Posterior cingulate gyrus (tissue), 11 donors: ENCODE measurements at regions not wholly inside any gene's neighbourhood (a gene's known extent, or its start where the extent isn't known, plus 50 kb on each side); places are given as distances from the start of the nearest gene placed in this dataset.
"Not testable (repeated sequence)": the region's sequence is repeated elsewhere in the genome, so short reads cannot be mapped to it uniquely, and the experiment has no call there.

ENCODE experiments used
- DNase-seq, 10 donors: peaks; one replicate each; pipeline versions ENCODE4 v3.0.0 to v3.0.0-alpha.2; 2020 to 2021; ENCODE audit warnings: mixed read lengths in 3 of 10
- intact Hi-C: fragments of 100-400 bp; cut with DNase I; formaldehyde crosslinking; loops from one replicate; pipeline ENCODE4 v1.15.1; 2023

DNA sequence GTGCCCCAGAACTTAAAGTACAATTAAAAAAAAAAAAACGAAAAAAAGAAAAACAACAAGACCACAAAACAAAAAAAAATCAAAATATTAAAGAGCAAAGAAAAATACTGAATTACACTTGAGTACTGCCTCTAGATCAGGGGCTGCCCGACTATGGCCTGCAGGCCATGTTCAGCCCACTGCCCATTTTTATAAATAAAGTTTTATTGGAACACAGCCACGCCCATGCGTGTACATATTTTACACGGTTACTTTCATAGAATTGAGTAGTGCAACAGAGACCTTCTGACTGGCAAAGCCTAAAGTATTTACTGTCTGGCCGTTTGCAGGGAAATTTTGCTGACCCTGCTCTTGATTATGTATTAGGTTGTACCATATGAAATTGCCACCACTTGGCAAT lies 130.5 kb downstream of the ATXN3L start:
- no peak for DNase-seq
- intact Hi-C loops = no loop called here

DNA sequence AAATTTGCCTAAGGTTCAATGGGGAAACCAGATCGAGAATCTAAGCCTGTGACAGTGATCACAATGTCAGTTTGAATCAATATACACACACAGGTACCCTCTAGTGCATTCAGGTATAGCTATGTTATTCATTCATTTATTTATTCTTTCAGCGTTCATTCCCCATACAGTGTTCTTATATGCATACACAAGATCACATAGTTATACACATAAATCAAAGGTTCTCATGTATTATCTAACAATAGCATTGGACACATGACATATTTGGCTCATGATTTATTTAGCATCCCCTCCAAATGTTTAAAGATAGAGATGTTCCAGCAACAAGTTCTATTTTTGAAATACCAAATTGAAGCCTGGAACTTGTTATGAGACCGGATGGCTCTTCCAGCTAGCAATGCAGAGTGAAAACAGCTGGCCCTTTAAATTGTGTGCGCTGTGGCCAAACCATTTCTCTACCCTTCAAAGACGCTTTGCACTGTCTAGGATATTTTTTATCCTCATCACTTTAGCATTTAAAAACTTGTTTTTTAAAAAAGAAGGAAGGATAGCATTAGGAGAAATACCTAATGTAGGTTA lies 131.0 kb downstream of the ATXN3L start:
- intact Hi-C loops = no loop called here
- no peak for DNase-seq

DNA sequence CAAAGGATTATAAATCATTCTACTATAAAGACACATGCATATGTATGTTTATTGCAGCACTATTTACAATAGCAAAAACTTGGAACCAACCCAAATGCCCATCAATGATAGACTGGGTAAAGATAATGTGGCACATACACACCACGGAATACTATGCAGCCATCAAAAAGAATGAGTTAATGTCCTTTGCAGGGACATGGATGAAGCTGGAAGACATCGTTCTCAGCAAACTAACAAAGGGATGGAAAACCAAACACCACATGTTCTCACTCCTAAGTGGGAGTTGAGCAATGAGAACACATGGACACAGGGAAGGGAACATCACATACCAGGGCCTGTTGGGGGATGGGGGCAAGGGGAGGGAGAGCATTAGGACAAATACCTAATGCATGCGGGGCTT lies 133.2 kb downstream of the ATXN3L start:
- intact Hi-C loops = not testable (repeated sequence)

DNA sequence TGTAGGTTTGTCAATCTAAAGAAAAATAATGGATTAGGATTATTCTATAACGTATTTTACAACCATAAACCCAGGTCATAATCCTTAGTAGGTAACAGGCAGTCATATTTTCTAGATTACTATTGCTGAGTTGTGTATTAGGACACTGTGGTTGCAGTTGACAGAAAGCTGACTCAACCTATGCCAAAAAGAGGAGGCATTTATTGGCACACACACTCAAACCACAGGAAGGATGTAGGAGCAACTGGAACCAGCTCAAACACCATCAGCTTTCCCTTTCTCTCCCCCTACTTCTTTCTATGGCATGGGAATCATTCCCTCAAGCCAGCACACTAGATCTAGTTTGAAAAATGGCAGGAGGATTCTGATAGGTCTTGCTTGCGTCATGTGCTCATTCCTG lies 136.4 kb upstream of the FAM9C start:
- DNase-seq = no peak
- intact Hi-C loops = no loop called here

More for the DNA sequence above, 133.2 kb downstream of the ATXN3L start:
- DNase-seq = not testable (repeated sequence)

DNA sequence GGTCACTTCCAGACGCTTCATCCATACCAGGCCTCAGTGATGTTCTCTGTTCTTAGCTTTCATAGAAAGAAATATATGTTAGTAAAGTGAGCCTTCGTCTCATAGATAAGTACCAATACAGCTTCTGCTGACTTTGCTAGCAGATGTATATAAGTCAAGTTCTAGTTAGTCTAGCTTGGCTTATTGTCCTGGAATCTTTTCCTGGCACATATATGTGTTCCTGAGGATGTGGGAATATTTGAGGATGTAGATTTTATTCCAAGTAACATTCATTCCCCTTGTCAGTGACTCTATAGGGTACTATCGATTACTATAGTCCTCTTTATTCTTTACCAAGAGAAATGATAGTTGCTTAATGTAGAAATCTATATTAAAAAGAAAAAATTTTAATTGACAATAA lies 135.2 kb upstream of the FAM9C start:
- intact Hi-C loops = no loop called here
- no peak for DNase-seq

DNA sequence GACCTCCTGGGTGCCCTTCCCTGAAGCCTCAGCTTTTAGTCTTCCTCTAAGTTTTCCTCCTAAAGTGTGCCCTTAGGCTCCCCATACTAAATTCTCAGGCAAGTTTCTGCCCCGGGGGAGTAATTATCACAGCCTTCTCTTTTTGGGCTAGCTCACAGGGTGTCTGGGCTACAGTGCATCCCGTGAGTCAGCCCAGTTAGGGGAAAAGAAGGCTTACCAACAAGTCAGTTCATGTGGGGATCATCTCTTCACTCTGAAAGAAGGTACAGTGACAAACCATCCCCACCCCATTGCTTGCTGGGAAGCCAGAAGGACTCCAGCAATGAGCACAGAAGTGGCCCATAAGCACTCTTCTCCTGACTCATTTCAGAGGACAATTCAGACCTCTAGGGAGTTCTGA lies 134.7 kb upstream of the FAM9C start:
- DNase-seq = no peak
- intact Hi-C loops = no loop called here

DNA sequence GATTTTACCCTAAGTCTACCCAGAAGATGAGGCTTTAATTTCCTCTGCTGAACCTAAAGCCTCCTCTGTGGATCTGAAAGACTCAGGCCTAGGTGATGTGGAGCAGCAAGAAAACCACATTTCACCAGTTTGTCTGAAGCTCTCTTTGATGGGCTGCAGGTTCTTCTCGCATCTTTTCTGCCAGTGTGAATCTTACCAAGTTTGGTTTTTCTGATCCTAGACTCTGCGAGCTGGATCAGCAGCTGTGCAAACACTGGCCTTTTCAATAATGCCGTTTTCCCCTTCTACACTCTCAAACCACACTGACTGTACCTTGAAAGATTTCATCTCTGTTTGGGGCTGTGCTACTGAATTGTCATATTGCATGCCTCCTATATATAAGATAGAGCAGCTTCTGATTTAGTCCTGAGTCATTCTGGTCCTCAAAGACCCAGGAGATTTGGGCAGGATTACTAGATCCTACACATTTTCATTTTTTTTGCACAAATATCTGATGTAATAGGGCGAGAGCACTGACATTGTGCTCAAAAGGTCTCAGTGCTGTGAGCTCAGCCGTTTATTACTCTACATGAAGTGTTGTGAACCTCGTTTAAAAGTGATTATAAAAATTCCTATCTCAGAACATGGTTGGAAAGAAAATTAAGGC lies 133.6 kb upstream of the FAM9C start:
- intact Hi-C loops = no loop called here
- DNase-seq = no peak

DNA sequence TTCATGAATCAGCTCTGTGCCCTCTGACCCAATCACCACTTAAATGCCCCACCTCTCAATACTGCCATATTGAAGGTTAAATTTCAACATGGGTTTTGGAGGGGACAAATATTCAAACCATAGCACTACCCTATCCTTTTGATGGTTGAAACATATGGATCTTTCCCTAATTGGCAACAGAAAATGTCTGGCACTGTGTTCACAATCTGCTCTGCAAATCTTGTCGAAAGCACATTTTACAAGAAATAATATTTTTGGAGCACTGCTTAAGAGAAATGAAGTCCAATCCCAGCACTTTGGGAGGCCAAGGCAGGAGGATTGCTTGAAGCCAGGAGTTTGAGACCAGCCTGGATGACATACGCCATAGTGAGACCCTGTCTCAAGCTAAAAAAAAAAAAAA lies 130.6 kb upstream of the FAM9C start:
- intact Hi-C loops = no loop called here
- no peak for DNase-seq

DNA sequence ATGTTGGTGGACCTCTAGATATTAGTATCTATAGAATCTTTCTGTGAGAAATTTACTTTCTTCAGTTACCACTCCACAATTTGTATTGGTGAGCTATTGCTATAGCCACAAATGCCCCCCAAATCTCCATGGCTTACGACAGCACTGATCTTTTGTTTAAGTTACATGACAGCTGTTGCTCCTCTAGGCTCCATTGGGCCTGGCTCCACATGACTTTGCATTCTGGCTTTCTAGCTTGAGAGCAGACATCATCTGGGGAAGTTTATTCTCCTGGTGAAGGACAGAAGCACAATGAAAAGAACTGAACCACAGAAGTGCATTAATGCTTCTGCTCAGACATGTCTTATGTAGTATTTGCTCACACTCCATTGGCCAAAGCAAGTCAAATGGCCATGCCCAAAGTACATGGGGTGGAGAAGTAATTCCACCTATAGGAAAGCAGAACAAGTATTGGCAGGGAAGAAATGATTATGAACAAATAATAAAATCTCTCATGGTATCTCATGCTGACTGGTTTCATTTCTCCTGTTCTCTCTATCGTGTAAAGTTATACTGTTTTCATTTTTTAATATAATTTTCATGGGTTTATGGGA lies 126.6 kb upstream of the FAM9C start:
- no peak for DNase-seq
- intact Hi-C loops = no loop called here

DNA sequence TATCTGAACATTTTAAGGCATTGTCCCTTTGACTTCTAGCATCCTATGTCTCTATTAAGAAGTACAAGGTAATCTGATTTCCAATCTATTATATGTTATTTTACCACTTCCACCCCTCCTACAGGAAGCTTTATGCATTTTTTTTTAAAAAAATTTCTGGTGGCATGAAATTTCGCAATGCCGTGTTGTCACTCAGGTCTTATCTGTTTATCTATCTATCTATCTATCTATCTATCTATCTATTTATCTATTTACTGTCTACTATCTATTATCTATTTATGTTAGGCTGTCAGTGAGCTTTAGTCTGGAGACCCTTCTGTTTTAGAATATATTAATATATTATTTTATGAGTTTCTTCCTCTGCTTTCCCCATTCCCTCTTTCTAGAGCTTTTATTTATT lies 125.3 kb upstream of the FAM9C start:
- no peak for DNase-seq
- intact Hi-C loops = no loop called here

DNA sequence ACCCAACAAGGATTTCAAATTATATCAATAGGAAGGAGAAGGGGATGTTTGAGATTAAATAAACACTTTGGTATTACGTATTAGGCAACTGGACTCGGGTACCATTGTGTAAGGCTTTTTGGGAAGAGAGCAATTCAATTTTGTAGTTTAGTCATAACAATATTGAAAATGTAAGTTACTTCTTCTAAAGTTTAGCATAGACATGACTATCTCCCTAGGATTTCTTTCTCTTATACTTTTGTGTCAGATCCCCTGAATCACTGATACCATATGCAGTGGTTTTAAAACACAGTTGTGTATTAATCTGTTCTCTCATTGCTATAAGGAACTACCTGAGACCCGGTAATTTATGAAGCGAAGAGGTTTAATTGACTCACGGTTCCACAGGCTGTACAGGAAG lies 123.8 kb upstream of the FAM9C start:
- intact Hi-C loops = no loop called here
- DNase-seq = no peak

DNA sequence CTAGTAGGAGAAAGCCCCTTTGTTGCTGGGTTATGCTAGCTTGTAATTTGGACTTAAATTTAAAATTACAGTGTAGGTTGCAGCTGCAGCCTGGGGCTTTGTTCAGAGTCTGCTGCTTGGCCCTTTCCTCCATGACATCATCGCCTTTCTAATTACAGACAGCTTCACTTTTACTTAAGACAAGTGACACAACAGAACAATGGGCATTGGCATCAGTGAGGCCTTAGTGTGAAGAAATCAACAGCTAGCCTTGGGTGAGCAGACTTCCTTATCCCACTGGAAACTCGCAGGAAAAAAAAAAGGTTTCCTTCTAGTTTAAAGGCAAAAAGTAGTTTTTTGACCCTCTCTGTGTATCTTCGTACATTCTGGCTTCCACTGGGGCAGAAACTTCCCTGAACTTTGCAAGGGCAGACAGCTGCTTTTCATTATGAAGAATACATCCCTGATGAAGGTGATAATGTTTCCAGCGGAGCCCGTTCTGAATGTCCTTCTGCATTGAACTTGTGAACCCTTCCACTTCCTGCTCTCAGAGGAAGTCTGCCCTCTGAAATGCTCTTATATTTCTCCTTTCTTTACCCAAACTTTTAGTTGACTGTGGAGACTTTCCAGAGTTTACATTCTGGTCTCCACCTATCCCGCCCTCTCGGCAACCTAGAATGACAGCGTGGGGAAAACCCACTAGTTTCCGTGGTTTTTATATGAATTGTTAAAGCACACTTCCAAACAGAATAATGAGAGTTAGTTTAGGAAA lies 123.2 kb upstream of the FAM9C start:
- intact Hi-C loops = no loop called here
- no peak for DNase-seq

DNA sequence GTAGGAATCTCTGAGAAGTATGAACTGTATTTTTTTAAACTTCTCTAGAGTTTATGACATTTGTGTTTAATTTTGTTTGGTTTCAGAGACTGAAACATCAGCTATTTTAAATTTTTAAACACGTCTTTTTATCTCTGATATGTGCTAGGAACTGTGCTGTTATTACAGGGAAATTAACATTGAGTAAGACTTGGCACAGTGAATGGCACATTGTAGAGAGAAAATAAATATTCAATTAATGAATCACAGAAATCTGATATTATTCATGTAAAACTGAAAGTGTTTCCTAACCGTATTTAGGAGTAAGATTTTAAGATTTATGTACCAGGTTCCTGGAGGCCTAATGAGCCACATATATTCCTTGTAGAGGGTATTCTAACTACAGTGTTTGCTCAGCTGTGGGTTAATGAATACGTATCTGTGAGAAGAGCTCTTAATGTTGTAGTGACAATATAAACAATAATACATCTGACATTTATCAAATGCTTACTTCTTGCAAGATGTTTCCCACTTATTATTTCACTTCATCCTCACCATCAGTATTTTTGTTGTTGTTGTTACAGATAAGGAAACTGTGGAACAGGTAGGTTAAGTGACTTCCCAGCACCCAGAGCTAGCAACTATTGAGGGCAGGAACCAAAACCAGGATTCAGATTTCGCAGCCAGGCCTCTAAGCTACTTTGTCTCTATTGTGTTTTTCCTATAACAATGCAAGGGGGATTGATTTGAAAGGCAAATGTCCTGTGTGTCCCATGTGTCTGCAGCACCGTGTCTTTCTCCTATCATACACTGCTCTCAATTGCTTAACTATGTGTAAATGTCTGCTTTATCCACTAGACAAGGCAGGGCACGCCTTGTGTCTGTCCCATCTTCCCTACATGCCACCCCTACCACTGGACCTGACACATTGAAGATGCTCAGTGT lies 121.1 kb upstream of the FAM9C start:
- intact Hi-C loops = no loop called here
- no peak for DNase-seq

DNA sequence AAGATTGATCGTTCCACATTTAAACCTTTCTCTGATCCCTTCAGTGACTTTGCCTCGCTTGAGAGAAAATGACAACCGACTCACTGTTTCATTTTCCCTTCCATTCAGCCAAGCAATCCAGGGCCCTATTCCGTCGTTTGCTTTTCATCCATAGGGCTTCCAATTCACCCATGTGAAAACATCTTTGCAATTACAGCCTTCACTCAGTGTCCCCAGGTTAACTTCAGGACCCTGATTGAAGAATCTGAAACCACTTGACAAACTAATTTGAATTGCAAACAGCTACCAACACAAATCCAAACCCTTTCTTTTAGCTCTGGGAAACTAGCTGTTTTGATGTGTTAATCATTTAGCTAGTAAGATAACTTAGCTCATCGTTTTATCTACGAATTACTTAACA lies 120.2 kb upstream of the FAM9C start:
- intact Hi-C loops = no loop called here

DNA sequence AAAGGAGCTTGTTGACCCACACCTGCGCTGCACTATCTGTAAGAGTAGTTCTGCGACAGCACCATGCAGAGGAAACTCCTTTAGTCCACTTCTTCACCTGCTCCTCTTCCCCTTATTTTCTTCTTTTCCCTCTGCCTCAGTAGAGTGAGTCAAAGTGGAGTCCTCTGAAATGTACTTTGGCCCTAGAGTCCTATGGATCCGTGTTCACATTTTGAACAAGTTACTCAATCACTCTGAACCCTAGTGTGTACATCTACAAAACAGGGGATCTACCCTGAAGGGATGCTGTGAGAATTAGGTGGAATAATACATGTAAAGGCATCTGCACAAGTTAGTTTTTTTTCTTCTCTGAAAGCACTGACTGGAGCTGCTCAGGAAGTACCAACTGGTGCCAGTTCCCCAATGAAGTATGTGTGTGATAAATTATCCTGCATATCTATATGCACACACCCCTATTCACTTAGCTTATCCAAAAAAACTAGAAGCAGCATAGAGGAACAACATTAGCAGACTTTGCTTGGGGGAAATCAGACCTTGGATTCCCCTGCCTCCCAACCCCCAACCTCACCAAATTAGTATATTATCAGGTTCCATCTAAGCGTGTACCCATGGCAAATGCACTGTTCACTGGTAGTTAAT lies 118.5 kb upstream of the FAM9C start:
- no peak for DNase-seq
- intact Hi-C loops = no loop called here

More for the DNA sequence above, 120.2 kb upstream of the FAM9C start:
- DNase-seq = no peak

DNA sequence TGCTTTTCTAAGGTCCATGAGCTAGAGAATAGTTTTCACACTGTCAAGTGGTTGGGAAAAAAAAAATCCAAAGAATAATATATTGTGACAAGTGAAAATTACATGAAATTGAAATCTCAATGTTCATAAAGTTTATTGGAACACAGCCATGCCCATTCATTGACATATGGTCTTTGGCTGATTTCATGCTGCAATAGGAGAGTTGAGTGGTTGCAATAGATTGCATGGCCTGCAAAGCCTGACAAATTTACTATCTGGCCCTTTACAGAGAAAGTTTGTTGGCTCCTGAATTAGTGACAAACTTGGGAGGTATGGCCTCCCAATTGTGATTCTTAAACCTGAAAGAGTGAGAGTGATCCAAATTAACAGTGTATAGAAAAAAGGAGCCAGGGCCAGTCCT lies 115.5 kb upstream of the FAM9C start:
- no peak for DNase-seq
- intact Hi-C loops = no loop called here

DNA sequence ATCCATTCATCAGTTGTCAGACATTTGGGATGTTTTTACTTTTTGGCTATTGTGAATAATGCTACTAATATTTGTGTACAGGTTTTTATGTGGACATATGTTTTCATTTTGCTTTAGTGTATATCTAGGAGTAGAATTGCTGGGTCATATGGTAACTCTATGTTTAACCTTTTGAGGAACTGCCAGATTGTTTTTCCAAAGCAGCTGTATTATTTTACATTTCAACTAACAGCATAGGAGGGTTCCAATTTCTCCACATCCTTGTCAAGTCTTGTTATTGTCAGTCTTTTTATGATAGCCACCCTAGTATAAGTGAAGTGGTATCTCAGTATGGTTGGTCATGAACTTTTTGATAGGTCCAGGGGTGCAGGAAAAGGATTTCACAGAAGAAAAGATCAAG lies 114.5 kb upstream of the FAM9C start:
- intact Hi-C loops = no loop called here
- DNase-seq = no peak

DNA sequence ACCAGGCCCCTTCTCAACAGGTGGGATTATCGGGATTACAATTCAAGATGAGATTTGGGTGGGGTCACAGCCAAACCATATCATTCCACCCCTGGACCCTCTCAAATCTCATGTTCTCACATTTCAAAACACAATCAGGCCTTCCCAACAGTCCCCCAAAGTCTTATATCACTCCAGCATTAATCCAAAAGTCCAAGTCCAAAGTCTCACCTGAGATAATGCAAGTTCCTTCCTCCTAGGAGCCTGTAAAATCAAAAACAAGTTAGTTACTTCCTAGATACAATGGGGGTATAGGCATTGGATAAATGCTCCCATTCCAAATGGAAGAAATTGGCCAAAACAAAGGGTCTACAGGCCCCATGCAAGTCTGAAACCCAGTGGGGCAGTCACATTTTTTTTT lies 111.1 kb upstream of the FAM9C start:
- intact Hi-C loops, DNase-seq: not testable (repeated sequence)

DNA sequence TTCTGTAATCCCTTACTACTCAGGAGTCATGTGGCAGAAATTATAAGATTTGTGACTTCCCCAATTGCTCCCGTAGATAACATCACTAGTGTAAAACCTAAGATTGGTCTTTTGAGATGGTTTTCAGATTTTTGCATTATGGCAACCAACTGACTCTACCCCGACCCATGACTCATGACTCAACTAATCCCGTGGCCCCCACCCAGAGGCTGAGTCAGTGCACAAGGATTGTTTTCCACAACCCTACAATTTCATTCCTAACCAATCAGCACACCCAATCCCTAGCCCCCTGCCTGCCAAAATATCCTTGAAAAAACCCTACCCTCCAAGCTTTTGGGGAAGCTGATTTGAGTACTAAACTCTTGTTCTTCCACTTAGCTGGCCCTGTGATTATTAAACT lies 109.4 kb upstream of the FAM9C start:
- intact Hi-C loops = no loop called here
- no peak for DNase-seq

DNA sequence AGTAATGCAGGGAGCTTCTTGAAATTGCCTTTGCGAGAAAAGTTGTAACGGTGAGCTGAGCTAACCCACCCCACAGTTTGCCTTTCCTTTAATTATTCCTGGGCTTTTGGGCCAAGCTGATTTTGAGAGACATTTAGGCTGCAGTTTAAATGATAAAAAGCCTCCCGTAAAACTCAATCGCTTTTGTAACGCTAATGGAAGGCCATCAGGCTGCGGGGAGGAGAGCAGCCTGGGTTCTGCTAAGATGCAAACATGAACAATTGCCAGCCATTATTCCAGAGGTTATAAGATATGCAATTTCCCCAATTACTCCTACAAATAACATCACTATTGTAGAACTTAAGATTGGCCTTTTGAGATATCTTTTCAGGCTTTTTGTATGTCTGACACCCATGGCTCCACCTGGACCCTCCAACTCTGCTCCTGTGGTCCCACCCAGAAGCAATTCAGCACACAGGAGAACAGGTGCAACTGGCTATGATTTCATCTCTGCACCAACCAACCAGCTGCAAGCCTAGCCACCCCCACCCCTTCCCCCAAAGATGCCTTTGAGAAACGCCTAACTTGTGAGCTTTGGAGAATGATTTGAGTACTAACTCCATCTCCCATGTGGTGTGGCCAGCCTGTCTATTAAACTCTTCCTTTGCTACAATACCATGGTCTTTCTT lies 108.2 kb upstream of the FAM9C start:
- intact Hi-C loops = no loop called here
- no peak for DNase-seq
